ENCODE measurements at regions not wholly inside any gene's neighbourhood (a gene's known extent, or its start where the extent isn't known, plus 50 kb on each side); places are given as distances from the start of the nearest gene placed in this dataset.
"Not testable (repeated sequence)": the region's sequence is repeated elsewhere in the genome, so short reads cannot be mapped to it uniquely, and the experiment has no call there.

GRCh38 chr9:30349526-30350513 lies 2034.6 kb upstream of the ACO1 start:
- intact Hi-C loops (cut with DNase I), result no loop called here
- H3K4me1 ChIP-seq, result no peaks in the 10 kb centered on the region
- no peaks in the 10 kb centered on the region for H3K36me3 ChIP-seq
- TF ChIP-seq, protein P1, sequence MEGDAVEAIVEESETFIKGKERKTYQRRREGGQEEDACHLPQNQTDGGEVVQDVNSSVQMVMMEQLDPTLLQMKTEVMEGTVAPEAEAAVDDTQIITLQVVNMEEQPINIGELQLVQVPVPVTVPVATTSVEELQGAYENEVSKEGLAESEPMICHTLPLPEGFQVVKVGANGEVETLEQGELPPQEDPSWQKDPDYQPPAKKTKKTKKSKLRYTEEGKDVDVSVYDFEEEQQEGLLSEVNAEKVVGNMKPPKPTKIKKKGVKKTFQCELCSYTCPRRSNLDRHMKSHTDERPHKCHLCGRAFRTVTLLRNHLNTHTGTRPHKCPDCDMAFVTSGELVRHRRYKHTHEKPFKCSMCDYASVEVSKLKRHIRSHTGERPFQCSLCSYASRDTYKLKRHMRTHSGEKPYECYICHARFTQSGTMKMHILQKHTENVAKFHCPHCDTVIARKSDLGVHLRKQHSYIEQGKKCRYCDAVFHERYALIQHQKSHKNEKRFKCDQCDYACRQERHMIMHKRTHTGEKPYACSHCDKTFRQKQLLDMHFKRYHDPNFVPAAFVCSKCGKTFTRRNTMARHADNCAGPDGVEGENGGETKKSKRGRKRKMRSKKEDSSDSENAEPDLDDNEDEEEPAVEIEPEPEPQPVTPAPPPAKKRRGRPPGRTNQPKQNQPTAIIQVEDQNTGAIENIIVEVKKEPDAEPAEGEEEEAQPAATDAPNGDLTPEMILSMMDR (IDR thresholded peaks at IDR 0.05), result no peak
- ATAC-seq (no peak), DNase-seq (peak in 1 of 4 donors; percentile 36)
- peaks cover 0 to 3% of the 10 kb centered on the region in 2 donors for H3K9me3 ChIP-seq
- H3K4me3 ChIP-seq, result no peak overlapping the region
- no peak overlapping the region for H3K27ac ChIP-seq
- no peaks in the 10 kb centered on the region for H3K27me3 ChIP-seq

DNA sequence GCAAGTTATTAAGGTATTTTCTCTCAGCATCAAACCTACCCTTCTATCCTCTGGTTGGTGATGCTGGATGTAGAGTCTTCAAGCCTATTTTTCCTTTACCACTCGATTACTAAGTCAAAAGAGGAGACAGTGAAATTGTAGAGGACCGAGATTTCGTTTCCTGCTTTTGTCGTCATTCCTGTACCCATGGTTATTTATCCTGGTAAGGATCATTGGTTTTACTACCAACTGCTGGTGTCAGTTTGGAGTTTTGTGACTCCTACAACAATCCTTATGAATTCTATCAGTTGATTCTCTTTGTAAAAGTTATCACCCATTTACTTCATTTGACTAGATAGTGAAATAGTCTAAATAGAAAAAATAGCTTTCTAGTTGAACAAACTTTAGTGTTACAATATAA lies 2028.2 kb upstream of the ACO1 start:
- DNase-seq (no peak), ATAC-seq (no peak)
- TF ChIP-seq, protein P1 (IDR thresholded peaks at IDR 0.05), result no peak
- intact Hi-C loops (cut with DNase I), result no loop called here
- no peak overlapping the region for H3K4me3 ChIP-seq
- H3K27me3 ChIP-seq, result no peaks in the 10 kb centered on the region
- no peak overlapping the region for H3K27ac ChIP-seq
- no peaks in the 10 kb centered on the region for H3K36me3 ChIP-seq
- no peaks in the 10 kb centered on the region for H3K9me3 ChIP-seq
- H3K4me1 ChIP-seq, result no peaks in the 10 kb centered on the region

- no peak overlapping the region for H3K4me3 ChIP-seq
- ATAC-seq (no peak), DNase-seq (no peak)
- no peaks in the 10 kb centered on the region for H3K36me3 ChIP-seq
- no peaks in the 10 kb centered on the region for H3K4me1 ChIP-seq
- no peaks in the 10 kb centered on the region for H3K27me3 ChIP-seq
- TF ChIP-seq, protein P1 (IDR thresholded peaks at IDR 0.05), result no peak
- H3K9me3 ChIP-seq, result no peaks in the 10 kb centered on the region
- no peak overlapping the region for H3K27ac ChIP-seq
- intact Hi-C loops (cut with DNase I), result no loop called here
Measured at GRCh38 chr9:30362373-30362772, 2022.1 kb upstream of the ACO1 start.

DNA sequence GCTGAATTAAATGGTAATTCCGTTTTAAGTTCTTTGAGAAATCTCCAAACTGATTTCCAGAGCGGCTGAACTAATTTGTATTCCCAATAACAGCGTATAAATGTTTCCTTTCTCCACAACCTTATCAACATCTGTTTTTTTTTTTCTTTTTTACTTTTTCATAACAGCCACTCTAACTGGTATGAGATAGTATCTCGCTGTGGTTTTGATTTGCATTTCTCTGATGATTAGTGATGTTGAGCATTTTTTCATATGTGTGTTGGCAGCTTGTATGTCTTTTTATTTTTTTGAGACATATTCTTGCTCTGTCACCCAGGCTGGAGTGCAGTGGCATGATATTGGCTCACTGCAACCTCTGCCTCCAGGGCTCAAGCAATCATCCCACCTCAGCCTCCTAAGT lies 2018.3 kb upstream of the ACO1 start:
- intact Hi-C loops (cut with DNase I); DNase-seq; H3K4me1 ChIP-seq; H3K36me3 ChIP-seq; ATAC-seq; H3K9me3 ChIP-seq; H3K27ac ChIP-seq; H3K27me3 ChIP-seq; H3K4me3 ChIP-seq: not testable (repeated sequence)

- no peak for ATAC-seq
- H3K27me3 ChIP-seq, result no peaks in the 10 kb centered on the region
- no peaks in the 10 kb centered on the region for H3K36me3 ChIP-seq
- H3K4me1 ChIP-seq, result no peaks in the 10 kb centered on the region
- H3K27ac ChIP-seq, result no peak overlapping the region
- H3K9me3 ChIP-seq, result no peaks in the 10 kb centered on the region
- peak in 1 of 4 donors; percentile 2 for DNase-seq
- intact Hi-C loops (cut with DNase I), result no loop called here
- TF ChIP-seq, protein P1 (IDR thresholded peaks at IDR 0.05), result no peak
- no peak overlapping the region for H3K4me3 ChIP-seq
Measured at GRCh38 chr9:30382271-30382670, 2002.2 kb upstream of the ACO1 start.
